ENCODE measurements at regions not wholly inside any gene's neighbourhood (a gene's known extent, or its start where the extent isn't known, plus 50 kb on each side); places are given as distances from the start of the nearest gene placed in this dataset.

DNA sequence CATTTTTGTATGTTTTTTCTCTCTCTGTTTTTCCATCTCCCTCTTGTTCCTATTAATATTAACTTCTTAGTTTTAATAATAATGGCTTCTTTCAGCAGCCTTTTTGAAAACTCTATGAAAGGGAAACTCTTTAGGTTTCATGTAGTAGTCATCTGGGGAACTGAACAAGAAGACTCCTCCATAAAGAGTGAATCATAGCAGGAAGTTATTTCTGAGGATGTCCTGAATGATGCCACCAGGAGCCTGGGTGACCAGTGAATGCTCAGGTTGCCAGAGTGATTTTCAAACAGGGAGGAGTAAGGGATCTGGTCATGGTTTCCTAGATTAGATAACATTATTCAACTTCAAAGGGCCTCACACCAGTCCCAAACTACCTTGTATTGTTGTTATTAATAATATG lies 212.8 kb upstream of the PDE5A start:
- no peak for DNase-seq
- intact Hi-C loops (cut with DNase I), result no loop called here

DNA sequence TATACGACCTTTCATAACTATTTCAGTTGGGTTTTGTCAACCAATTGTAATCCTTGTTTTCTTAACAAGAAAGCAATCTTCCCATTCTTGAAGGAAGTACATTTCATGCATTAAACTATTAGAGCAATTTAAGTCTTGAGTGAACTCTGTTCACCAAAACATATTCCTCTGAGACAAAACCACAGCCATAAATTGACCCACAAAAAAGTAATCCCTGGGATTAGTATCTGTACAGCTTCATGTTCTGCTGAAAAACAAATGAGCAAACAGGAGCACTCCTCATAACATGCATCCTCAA lies 207.0 kb upstream of the PDE5A start:
- no peak for DNase-seq
- intact Hi-C loops (cut with DNase I), result no loop called here

DNA sequence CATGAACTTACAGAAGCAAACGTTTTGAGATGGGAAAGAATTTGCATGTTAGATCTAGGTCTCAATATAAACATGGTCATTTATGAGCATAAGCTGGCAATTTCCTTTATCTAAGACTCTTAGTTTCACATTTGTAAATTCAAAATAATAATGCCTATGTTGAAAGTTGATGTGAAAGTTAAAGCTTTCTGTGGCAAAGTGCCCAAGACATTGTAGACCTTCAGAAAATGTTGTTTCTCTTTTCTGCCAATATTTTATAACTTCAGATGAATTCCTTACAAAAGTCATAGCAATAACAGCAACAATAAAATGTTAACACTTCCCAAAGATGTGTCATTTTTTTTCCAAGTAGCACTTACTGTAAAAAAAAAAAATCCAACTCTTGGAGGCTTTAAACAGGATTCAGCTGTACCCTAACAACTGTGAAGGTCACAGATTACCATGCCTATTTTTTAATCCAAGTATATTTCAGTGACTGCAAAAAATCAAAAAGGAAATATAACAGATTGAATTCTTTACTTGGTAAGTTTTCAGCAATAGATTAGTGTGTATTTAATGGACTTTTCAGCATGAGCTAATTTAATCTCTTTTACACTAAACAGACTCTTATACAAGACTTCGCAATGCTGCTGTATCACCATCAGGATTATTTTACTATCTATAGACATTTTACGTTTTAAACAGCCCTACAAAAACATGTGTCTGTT lies 206.5 kb upstream of the PDE5A start:
- intact Hi-C loops (cut with DNase I), result no loop called here
- no peak for DNase-seq

DNA sequence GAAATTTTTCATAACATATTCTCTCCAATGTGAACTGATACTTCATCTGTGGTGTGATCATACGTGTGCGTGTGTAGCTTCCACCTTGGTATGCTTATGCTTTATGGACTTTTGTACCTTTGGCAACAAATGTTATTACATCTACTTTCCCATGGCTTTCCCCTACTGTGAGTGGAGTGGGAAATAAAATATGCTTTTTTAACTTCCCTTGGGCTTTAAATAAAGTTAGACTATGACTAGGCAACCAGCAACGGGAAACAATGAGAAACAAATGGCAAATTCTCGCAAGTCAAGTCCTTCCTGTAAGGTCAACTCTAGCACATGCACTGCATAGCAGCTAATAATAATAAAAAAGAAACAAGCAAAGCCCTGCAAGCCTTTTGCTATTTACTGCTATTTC lies 205.0 kb upstream of the PDE5A start:
- DNase-seq, result no peak

DNA sequence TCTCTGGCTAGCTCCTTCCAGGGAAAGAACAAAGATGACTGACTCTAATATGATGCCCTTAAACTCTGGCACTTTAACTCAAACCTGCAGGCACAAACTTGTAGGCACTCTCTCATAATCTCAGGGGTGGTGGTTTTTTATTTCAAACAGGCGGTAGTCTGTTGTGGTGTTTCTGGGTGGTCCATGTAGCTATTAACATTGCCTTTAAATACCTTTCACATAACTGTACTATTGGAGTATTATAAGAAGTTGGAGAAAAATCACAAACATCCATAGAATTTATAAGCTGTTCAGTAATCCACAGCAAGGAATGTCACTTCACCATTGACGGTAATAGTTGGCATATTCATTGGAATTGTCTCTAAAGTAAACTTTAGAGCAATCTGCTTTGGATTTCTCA lies 204.2 kb upstream of the PDE5A start:
- intact Hi-C loops (cut with DNase I), result no loop called here
- no peak for DNase-seq

More for the DNA sequence above, 205.0 kb upstream of the PDE5A start:
- intact Hi-C loops (cut with DNase I), result no loop called here

DNA sequence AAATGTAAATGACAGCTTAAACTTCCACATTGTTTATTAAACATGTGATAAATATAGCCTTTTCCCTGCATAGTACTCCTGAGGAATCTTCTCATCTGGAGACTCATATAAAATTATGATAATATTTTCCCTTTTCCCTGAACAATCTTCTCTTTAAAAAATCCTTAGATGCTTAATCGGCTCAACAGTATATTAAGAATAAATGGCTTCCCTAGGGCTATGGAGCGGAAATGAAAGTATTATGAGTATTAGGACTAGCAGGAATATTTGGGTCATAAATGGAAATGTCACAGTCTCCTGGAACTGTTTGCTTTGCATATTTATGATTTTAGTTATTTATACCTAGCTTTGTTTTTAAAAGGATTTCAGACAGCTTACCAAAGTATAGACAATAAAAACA lies 200.7 kb upstream of the PDE5A start:
- intact Hi-C loops (cut with DNase I), result no loop called here
- no peak for DNase-seq

DNA sequence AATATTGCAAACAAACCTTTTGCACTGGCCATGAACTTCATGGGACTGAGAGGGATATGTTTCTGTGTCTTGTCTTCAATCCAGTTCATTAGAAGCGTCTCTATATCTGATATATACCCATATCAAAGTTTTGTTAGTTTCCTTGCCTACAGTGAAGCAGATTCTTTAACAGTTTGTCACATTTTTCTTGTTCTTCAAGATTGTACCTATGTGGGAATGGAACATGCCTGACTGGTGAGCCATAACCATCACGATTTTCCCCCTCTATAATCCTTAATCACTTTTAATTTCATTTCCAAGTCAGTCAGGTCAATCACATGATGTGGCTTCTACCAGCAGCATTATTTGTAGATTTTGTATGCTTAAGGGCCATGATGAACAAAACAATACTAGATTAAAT lies 197.1 kb upstream of the PDE5A start:
- no peak for DNase-seq
- intact Hi-C loops (cut with DNase I), result no loop called here

DNA sequence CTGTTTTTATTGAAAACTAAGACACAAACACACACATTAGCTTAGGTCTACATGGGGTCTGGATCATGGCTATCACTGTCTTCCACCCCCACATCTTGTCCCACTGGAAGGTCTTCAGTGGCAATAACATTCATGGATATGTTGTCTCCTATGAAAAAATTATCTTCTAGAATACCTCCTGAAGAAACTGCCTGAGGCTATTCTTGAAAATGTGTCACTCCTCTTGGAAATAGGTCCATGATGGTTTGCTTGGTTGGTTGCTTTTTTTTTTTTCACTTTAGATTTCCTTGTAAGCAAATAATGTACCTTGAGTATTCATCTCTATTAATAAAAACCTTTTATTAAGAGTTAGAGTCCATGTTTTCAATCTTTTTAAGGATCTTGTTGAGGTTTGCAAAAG lies 195.3 kb upstream of the PDE5A start:
- intact Hi-C loops (cut with DNase I), result no loop called here
- DNase-seq, result no peak

DNA sequence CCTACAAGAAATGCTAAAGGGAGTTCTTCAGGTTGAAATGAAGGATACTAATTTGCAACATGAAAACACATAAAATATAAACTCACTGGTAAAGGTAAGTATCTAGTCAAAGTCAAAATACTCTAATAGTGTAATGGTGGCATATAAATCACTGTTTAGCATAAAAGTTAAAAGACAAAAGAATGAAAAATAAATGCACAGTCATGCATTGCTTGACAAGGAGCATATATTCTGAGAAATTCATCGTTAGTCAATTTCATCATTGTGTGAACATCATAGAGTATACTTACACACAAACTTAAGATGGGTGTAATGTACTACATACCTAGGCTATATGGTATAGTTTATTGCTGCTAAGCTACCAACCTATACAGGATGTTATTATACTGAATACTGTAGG lies 194.4 kb upstream of the PDE5A start:
- intact Hi-C loops (cut with DNase I), result no loop called here
- no peak for DNase-seq

DNA sequence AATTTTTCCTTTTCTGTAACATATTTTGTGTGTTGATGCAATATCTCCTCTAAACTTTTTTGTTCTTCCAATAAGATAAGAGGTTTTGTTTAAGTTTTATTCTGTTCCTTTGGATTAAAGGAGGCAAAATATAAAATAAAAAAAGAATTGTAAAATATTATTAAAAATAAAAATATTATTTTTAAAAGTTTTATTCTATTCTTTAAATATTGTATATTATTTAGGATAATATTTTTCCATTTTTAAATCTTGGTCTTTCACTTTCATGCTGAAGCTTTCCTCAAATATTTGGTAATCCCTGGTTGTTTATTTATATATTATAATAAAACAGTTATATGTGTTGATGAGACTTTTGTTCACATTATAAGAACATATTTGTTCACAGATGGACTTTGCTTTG lies 187.9 kb upstream of the PDE5A start:
- intact Hi-C loops (cut with DNase I), result no loop called here
- DNase-seq, result no peak

DNA sequence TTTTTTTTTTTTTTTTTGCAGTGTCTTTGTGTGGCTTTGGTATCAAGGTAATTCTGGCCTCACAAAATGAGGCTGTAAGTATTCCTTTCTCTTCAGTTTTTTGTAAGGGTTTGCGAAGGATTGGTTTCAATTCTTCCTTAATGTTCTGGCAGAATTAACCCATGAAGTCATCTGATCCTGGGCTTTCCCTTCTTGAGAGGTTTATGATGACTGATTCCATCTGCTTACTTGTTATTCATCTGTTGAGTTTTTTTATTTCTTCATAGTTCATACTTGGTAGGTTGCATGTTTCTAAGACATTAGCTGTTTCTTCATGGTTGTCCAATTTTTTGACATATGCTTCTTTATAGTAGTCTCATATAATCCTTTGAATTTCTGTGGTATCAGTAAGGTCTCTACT lies 181.4 kb upstream of the PDE5A start:
- DNase-seq, result no peak
- intact Hi-C loops (cut with DNase I), result no loop called here

DNA sequence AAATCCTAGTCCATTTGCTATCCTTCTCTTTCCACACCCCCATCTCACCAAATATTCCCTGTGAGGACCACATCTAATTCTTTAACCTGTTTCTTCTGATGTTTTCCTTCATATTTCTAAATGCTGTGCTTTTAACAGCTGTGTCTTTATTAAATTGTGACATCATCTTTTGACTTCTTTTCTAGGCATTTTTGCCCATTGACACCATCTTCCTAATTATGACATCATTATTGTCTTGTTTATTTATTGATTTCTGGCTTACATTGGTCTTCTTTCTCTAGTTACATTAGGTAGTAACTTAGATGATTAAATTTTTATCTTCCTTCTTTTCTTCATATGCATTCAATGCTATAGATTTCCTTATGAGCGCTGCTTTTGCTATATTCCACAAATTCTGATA lies 175.8 kb upstream of the PDE5A start:
- DNase-seq, result no peak
- intact Hi-C loops (cut with DNase I), result no loop called here

DNA sequence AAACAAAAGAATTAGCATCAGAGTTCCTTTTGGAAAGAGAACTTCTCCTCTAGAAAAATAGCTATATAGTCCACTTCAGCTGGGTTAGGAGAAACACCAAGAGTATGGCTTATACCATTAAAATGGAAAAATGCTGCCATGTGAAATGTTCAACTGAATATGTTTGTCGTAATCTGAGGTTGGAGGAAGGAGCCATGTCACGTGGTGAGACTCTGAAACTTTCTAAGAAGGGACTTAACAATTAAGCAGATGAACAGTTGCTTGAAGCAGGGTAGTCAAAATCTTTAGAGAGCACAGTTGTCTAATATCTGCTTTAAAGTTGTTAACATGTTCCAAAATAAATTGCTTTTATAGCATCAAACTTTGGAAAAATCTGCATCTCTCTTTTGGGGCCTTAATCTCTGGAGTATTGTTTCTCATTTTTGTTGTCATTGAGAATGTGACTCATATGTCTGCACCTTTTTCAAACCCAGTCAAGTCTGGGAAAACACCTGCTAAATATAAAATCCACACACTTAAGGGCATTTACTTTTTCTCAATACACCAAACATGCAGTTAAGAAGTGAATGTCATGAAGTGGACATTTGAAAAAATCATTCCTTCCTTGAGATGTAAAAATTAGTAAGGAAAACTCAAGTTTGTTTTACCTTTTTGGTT lies 168.8 kb upstream of the PDE5A start:
- no peak for DNase-seq
- intact Hi-C loops (cut with DNase I), result no loop called here

DNA sequence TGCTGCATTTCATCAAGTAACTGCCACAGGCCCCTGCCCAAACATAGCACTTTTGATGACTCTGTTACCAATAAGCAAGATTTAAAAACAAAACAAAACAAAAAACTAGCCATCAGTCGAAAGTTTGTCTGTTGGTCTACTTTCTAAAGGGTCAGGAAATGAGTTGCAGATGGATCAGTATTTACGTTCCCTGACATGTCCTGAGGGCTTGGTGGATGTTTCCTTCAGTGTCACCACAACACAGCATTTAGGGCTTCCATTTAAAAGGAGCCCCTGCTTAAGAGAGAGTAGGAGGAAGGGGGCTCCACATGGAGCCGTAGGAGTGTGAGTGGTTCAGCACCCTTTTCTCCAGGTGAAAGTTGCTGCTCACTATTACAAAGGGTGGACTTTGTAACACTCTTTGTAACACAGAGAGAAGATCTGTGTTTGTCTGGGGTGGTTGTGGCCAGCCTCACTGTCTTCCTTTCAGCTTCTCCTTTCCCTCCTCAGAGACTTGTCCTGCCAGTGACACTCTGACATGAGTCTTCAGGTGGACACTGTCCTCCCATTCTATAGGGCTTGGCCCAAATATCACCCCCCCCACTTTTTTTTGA lies 167.5 kb upstream of the PDE5A start:
- DNase-seq, result no peak
- intact Hi-C loops (cut with DNase I), result no loop called here

DNA sequence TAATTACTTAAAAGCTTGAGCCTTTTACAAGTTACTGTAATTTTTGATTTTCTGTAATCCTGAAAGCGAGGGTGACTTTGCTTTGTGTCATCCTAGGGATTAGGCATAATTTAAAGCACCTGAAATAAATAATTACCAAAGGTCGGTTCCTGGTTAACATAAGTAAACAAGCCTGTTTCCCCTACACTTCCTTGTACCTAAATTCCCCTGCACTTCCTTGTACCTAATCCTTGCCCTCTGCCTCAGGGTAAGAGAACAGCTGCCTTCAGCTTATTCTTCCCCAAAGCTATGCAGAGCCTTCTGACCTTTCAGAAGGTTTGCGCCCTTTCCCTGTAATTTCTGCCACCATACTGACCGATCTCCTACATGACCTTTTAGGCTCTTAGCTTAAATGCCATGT lies 166.1 kb upstream of the PDE5A start:
- DNase-seq, result no peak
- intact Hi-C loops (cut with DNase I), result no loop called here

DNA sequence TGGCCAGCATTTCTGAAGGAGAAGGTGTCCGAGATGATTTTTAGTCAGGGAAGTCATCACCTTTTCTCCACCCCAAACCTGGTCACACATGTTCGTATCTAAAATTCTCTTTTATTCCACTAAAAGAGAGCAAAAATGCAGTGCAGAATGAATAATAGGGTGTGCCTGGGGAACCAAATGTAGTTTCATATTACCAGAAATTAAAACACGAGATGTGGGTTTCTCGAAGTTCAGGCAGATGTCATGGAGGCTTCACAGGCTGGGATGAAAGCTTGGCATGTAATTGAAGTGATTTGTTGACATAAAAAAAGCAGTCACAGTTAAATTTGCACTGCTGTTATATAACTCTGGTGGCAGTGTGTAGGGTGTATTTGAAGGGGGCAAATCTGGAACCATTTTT lies 165.5 kb upstream of the PDE5A start:
- no peak for DNase-seq
- intact Hi-C loops (cut with DNase I), result no loop called here

DNA sequence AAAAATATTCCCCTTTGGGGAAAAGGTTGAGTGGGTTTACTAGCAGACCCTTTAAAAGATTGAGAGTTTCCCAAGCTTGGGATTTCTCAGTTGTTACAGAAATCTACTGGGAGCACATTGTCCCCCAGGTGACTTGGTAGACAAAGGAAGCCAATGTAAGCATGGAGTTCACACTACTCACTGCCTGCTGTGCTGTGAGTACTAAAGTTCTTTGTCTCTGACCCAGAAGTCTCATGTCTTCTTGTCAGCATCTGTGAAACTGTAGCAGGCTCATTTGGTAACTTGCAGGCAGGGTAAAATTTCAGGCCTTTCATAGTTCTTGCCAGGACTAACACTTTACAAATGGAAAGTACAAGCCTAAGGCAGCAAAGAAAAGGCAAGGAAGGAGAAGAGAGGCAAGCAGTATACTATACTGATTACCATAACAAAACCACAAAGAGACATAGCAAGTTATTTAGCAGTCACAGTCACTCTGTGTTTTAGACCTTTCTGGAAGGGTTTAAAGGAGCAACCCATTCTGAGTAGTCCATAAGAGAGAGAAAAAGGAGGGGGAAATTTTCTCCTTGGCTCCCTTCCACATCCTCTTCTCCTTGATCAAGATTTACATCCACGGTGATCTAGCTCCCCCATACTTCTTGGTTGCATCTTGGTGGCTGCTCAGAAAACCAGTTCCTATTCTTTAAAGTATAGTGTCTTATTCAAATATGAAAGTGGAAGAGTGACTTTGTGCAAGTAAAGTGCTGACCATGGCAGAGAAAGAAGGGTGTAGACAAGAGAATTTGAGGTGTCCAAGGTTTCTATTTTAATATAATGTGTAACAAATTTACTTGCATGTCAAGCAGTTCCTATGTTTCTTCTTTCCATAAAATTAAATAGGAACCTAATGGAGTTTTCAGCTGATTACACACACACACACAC lies 160.0 kb upstream of the PDE5A start:
- no peak for DNase-seq
- intact Hi-C loops (cut with DNase I), result no loop called here

DNA sequence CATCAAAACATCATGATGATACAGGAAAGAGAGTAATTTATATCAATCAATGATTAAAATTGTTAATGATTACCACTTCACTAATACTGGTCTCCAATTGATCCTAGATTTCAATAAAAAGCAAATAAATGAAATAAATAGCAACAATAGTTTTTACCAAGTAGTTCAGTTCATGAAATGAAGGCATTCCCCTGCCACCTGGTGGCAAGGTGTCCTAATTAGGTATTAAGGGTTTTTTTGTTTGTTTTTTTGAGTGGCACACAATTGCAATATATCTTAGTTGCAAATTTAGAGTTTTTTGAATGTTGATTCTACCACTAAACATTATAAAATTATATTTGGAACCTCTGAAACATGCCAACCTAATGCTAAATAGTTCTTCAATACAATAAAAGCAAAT lies 157.4 kb upstream of the PDE5A start:
- intact Hi-C loops (cut with DNase I), result no loop called here
- DNase-seq, result no peak

DNA sequence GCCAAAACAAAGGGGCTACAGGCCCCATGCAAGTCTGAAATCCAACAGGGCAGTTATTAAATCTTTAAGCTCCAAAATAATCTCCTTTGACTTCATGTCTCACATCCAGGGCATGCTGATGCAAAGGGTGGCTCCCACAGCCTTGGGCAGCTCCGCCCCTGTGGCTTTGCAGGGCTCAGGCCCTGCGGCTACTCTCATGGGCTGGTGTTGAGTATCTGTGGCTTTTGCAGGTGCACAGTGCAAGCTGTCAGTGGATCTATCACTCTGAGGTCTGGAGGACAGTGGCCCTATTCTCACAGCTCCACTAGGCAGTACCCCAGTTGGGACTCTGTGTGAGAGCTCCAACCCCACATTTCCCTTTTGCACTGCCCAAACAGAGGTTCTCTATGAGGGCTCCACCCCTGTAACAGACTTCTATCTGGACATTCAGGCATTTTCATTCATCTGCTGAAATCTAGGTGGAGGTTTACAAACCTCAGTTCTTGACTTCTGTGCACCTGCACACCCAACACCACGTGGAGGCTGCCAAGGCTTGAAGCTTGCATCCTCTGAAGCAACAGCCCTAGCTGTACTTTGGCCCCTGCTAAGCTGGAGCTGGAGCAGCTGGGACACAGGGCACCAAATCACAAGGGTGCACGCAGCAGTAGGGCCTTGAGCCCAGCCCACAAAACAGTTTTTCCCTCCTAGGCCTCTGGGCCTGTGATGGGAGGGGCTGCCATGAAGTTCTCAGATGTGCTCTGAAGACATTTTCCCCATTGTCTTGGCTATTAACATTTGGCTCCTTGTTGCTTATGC lies 154.8 kb upstream of the PDE5A start:
- intact Hi-C loops (cut with DNase I), result no loop called here
- no peak for DNase-seq
